GM18867 (cell line): ENCODE measurements at regions not wholly inside any gene's neighbourhood (a gene's known extent, or its start where the extent isn't known, plus 50 kb on each side); places are given as distances from the start of the nearest gene placed in this dataset.
"Not testable (repeated sequence)": the region's sequence is repeated elsewhere in the genome, so short reads cannot be mapped to it uniquely, and the experiment has no call there.

Experiments used
- ATAC-seq: cut with Tn5 transposase; IDR thresholded peaks from one replicate; pipeline ENCODE4 v1.9.1; 2021; ENCODE audit warnings: mild to moderate bottlenecking, moderate library complexity; ENCODE audit not compliant: unreplicated experiment

DNA sequence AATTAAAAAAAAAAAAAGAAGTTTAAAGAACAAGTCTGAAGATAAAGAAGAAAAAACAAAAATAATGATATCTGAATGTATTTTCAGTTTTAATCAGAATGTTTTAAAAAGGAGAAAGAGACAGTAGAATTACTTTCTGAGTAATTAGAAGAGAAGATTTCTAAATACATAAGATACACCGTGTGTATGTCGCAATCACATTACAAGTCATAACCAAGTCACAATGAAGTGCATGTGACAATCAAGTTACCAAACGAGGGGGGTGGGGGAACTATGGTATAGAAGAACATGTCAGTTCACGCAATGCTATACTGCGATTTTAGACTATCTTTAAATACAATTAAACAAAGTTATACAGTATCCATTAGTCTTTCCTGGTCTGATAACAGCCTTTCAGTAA, 1464.1 kb upstream of the FLRT2 start:
- ATAC-seq, result no peak

DNA sequence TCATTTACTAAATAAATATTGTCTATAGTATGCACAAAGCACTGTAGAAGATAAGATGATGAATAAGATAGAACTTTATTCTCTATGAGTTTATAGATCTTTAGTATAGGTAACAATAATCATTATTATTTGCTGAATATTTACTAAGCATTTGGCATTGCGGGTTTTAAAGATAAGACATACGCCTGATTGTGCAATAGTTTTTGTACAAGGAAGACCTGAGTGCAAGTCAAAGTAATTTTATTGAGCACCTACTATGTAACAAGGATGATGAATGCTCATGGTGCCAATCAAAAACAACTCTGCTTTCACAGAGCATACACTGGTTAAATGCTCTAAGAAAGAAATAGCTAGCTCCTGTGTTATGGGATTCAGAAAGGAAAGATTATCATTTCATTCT, 1461.7 kb upstream of the FLRT2 start:
- ATAC-seq, result no peak

DNA sequence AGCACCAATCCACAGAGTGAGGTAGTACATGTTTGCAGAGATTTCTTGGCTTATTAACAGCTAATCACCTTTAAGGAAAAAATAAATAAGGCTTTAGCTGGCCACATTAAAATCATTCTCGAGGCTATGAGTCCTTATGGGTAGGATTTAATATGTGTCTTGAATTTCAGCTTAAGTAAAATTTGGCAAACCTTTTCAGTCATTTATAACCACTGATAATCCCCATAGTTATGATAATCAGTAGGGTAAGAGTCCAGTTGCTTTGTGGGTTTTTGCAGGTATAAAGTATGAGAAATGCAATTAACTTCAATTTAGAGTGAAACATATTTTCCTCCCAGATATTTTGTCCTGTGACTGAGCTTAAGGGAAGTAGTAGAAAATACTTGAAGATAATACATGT, 1458.9 kb upstream of the FLRT2 start:
- no peak for ATAC-seq

DNA sequence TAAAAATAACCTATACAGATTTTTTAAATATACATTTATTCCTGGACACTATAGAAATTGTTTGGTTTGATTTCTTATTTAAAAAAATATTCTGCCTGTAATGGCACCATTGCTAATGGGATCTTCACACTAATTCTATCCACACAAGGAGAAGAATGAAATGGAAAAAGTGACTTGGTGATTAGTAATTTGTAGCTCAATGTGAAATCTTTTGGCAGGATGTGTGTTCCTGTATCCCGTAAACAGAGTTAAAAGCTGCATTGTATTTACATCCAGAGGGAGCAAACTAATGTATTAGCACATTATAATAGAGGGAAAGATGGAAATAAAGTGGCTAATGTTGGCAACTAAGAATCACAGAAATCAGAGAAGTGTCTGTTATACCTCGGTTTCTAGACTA, 1455.3 kb upstream of the FLRT2 start:
- ATAC-seq, result no peak

DNA sequence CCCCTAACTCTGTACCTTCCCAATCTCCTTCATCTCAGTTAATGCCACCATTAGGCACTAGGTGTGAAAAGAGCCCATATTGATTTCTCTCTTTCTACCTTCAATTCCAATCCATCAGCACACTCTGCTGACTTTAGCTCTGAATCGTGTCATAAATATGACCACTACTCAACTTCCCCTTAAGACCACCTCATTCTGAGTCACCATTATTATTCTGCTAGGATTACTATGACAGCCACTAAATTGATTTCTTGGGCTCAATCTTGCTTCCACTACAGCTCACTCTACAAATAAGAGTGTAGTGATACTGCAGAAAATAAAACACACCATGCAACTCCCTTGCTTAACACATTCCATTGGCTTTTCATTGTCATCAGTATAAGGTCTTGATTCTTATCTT, 1449.0 kb upstream of the FLRT2 start:
- no peak for ATAC-seq

DNA sequence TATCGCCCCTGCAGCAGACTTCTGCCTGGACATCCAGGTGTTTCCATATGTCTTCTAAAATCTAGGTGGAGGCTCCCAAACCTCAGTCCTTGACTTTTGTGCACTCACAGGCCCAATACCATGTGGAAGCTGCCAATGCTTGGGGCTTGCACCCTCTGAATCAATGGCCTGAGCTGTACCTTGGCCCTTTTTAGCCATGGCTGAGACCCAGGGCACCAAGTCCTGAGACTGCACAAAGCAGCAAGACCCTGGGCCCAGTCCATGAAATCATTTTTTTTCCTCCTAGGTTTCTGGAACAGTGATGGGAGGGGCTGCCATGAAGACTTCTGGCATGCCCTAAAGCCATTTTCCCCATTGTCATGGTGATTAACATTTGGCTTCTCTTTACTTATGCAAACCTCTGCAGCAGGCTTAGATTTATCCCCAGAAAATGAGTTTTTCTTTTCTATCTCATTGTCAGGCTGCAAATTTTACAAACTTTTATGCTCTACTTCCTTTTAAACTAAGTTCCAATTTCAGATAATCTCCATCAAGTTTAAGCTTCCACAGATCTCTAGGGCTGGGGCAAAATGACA, 1445.8 kb upstream of the FLRT2 start:
- no peak for ATAC-seq

DNA sequence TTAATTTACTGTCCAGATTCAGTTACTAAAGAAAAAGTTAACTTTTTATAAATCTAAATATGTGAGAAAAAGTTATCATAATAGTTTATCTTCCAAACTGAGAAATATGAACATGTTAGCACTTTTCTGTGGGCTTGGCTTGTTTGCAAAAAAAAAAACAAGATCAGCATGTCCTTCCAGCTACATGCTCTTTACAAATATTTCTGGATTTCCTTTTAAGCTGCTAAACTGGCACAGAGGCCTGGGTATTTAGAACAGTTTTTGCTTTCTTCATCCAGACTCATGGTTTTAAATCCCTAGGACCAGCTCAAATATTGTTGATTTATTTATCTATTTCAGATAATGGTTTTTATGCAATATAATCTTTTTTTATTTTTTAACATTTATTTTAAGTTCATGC, 1444.5 kb upstream of the FLRT2 start:
- no peak for ATAC-seq

DNA sequence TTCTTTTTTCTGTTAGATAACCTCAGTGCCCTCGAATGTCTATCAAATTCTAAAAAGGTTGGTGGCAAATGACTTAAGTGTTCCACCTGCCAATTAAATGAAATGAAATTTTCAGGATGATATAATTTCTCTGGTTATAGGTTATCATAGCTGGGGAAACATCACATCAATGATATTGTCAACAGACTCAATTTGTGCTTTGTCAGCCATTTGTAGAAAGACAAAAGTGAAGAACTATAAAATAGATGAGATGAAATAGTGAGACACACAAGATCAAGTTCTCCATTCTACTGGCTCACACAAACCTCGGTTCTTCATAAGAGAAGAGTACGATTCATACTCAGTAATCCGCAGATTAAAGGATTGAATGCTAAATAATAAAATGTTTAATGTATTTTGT, 1443.2 kb upstream of the FLRT2 start:
- no peak for ATAC-seq

DNA sequence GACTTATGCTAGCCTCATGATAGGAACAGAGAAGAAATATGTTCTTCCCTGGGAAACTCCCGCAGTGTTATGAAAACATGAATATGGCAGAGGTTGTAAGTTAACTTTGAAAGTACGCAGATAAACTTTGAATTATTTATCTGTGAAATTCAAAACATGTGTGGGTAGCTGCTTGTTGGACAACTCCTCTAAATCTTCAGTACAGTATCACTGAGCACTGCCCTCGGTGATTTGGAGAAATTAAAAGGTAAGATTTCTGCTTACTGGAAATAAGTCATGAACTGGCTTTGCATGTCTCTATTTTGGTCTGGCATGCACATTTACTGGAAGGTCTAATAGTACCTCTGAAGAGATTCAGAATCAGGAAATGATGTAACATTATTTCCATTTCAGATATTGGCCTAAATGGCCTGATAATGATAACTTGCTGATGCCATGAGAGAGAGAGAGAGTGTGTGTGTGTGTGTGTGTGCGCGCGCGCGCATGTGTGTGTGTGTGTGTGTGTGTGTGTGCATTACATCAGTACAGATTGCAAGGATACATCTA, 1441.9 kb upstream of the FLRT2 start:
- no peak for ATAC-seq

DNA sequence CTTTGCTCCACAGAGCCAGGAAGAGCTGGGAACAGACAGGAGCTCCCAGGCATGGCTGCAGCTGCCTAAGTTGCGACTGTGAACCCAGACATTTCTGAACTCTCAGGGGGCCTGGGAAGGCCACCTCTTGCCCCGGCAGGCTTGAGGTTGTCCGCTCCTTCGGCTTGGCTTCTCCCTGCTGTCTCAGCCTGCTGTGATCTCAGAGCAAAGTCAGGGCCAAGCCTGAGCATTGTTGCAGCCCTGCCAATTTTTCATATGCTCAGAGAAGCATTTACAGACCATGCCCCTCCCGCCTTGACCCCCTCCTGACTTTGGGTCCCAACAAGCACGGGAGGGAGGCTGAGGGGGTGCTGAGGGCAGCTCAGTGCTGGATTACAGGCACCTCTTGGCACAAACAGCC, 1439.1 kb upstream of the FLRT2 start:
- no peak for ATAC-seq

DNA sequence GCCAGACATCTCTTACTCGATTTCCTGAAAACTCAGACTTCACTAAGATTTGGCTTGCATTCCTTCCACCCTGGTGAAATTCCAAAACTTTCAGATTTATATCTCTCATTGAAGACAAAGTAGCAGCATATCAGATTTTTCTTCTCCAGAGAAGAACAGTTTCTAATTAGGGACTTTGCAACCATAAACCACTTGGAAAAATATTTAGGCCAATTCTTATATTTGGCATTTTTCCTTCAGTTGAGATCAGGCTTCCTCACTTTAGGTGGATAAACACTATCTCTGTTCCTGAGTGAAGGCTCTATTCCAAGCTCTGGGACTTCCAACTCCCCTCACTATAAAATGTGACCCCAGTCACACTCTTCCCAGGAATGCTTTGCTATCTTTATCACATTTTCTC, 1434.3 kb upstream of the FLRT2 start:
- ATAC-seq, result no peak

DNA sequence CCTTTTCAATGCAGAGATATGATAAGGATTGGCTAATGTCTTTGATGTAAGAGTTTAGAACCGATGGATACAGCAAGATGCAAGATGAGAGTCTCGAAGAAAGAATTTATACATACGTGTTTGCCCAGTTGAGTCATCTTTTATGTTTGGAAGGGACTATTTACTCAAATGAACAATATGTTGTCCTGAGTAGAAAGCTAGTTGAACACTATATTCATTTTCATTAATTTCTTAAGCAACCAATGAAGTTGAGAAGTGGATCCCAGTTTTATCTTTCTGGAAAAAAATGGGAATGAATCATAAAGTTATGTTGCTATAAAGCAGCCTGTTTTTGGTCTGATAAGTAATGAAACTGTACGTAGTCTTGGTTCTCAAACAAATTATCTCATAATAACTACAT, 1431.7 kb upstream of the FLRT2 start:
- ATAC-seq, result no peak

DNA sequence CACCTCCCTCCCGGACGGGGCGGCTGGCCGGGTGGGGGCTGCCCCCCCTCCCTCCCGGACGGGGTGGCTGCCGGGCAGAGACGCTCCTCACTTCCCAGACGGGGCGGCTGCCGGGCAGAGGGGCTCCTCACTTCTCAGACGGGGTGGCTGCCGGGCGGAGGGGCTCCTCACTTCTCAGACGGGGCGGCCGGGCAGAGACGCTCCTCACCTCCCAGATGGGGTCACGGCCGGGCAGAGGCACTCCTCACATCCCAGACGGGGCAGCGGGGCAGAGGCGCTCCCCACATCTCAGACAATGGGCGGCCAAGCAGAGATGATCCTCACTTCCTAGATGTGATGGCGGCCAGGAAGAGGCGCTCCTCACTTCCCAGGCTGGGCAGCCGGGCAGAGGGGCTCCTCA, 1430.4 kb upstream of the FLRT2 start:
- not testable (repeated sequence) for ATAC-seq

DNA sequence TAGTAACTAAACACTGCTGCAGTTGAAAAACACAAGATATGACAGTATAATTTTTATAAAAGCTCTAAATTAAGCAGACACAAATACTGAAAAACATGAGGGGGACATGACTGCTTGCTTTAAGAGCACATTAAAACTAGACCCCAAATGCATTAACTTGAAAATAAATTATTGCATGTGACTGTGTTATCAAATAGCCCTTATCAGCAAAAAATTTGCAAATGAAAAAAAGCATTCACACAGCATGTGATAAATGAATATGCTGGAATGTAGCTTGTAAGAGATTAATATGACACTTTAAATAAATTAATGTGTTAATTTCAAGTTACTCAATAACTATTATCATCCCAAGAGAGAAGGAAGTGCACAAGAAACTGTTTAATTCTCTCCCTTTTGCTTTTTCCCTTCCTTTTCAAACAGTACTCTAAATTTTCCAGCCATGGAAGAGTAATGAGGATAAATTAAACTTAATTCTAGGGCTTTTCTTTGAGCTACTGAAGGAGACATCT, 1422.1 kb upstream of the FLRT2 start:
- no peak for ATAC-seq

DNA sequence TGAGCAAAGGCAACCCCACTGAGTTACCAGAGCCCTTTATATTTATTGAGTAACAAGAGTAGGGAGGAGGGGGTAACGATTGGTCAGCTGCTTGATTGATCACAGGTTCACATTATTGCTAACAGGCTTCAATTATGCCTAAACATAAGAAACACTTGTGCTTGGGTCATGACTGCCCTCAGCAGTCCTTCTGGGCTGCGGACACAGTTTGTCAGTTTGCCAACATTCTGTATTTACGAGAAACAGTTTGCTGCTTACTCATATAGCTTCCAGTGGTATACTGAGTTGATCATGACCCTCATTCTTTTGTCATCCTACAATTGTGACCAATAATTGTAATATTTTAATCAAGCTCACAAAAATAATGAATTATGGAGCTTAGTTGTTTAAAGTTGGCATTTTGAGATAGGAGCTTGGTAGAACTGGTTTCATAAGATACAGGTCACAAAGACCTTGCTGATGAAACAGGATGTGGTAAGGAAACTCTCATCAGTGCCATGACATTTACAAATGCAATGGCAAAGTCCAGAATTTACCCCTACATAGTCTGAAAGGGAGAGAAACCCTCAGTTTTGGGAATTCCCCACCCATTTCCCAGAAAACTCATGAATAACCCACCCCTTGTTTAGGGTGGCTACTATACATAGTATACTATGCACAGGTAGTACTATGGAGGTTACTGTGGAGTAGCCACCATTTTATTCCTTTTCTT, 1421.0 kb upstream of the FLRT2 start:
- no peak for ATAC-seq

DNA sequence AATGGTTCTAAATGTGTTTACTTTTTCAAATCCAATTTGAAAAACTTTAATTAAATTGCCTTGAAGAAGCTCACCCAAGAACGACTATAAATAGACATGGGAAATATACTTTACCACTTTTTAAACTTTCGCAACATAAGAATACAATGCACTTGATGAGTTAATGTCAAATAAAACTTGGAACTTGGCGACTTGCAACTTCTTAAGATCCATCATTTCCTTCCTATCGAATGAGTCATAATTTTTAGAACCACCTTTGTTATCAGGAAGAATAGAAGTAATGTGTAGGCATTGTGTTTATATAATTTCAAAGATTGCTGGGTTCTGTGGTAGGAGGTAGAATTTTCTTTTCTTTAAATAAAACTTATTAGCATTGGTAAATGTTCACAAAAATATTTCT, 1417.4 kb upstream of the FLRT2 start:
- no peak for ATAC-seq

DNA sequence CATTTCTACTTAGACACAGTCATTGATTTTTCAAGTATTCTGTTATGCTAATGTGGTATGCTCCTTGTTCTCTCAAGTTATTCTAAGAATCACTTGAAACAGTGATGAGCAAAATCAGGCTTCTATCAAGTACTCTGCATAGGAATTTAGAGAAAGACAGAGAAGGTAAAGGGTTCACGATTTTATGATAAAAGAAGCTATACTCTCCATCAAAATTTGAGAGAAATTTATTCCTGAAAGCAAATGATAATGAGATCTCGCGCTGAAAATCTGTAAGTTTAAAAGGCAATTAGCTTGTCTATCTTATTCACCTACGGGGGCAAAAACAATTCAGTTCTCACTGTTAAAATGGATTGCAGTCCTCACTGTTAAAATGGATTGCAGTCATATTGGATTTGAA, 1404.3 kb upstream of the FLRT2 start:
- ATAC-seq, result no peak

DNA sequence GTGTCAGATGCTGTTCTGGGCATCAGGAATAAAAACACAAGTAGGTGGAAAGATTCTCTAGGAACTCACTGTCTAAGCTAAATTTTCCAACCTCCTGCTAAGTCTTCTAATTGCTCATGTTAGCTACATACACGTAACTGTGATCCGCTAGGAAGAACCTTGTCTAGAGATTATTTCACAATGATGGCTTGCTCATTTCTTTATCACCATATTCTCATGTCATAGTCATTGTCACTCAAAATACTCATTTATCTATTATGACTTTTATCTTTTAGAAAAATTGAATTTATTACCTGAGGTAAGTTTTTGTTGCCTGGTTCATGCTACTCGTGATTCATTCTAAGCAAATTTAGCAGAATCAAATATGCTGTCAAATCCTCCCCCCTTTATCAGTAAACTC, 1402.4 kb upstream of the FLRT2 start:
- ATAC-seq, result no peak

DNA sequence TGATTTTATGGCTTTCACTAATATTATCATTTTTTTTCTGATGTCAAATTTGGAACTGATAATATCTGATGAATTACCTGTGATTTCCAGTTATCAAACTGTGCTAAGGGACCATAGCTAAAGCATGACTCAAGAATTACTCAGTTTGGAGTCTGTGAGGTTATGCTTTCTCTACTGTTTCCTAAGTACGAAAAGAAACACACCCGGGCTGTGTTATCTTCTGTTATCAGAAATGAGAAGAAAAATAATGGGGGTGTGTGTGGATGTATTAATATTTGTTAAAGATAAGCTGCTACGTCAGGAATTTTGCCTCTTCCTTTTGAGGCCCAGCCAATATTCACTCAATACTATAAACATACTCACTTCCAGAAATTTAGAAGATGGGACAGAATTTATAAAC, 1401.9 kb upstream of the FLRT2 start:
- ATAC-seq, result no peak

DNA sequence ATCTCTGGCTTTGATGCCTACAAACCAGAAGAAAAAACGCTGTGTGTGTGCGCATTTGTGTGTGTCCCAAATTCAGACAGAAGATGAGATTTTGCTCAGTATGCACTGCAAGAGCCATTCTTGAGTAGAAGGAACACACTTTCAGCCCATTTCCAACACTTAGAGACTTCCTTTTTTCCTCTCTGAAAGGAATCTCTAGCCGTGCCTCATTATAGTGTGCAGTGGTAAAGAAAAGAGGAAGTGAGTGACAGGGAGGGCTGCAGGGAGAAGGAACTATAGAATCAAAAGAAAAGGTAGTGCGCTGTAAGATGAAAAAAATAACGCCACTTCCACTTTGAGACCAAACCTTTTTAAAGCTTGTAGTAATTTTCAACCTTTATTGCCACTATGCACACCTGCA, 1400.9 kb upstream of the FLRT2 start:
- ATAC-seq, result no peak

DNA sequence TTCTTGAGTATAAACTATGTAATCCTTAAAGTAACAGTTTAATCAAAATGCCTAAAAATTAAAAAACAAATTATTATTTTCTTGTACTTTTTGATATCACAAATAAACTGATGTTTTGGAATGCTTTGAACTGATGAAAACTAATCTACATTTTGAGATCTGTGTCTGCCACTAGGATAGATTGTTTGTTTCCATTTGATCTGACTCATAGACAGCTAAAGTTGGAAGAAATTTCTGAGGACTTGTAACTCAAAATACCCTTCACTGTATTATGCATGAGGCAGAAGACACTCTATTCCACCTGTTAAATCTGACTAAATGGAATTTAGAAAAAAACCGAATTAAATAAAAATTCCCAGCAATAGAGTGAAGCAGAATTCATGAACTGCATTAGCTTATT, 1400.0 kb upstream of the FLRT2 start:
- ATAC-seq, result no peak

DNA sequence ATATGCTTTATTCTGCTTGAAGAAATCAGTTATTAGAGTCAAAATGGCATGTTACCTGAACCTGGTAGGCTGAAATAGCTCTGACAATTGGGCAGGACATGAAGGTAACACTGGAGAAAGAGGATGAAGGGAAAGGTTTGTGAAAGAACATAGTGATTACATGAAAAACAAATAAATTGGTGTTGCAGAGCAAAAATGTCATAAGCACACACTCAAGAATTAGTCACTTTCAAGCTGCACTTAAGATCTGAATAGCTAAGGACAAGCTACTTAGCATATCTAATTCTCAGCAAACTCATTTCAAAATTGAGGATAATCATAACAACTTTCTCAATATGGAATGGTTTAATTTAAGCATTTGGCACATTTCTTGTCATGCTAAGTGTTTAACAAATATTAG, 1398.0 kb upstream of the FLRT2 start:
- no peak for ATAC-seq

DNA sequence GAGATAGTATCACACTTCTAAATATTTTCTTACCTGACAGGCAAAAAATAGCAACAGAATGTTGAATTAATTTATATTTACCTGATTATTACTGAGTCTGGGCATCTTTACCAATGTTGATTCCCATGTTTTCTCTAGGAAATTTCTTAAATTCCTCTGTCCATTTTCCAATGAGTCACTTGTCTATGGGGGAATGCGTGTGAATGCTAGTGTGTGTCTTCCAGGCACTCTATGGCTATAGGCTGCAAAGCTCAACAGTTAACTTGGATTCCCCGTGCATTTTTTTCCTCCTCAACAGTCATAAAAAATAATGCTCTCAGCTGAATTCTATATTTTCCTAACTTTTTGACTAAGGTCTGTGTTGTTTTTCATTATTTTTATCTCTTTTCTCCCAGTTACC, 1385.8 kb upstream of the FLRT2 start:
- ATAC-seq, result no peak
